ENCODE measurements at regions not wholly inside any gene's neighbourhood (a gene's known extent, or its start where the extent isn't known, plus 50 kb on each side); places are given as distances from the start of the nearest gene placed in this dataset.

- dilution Hi-C loops (cut with MboI; ENCODE audit: extremely low pct_ligation_motif_present, low sequenced_read_pairs), result no loop called here
- Histone ChIP-seq H3K9ac (replicated peaks; ENCODE audit: extremely low read depth, insufficient read depth, low read length) (no peak overlapping the region), H3K4me3 (replicated peaks in 1 of 3; ENCODE audit: insufficient read depth in 1 of 3, low read depth in 1 of 3, low read length in 3 of 3) (no peak overlapping the region), H3K9me1 (replicated peaks; ENCODE audit: control insufficient read depth, extremely low read depth, insufficient read depth, low read length) (no peaks in the 10 kb centered on the region), H4K20me1 (replicated peaks; ENCODE audit: control insufficient read depth, extremely low read depth, insufficient read depth, low read length) (no peaks in the 10 kb centered on the region), H3K27ac (ENCODE audit: insufficient read depth, low read depth, low read length) (no peak overlapping the region), H3K27me3 (ENCODE audit: control insufficient read depth in 2 of 2, insufficient read depth in 2 of 2, low read length in 2 of 2) (no peaks in the 10 kb centered on the region), H3K4me2 (ENCODE audit: insufficient read depth, low read length) (no peak overlapping the region), H3K4me1 (ENCODE audit: control insufficient read depth, extremely low read depth, insufficient read depth, low read length) (no peaks in the 10 kb centered on the region), H3K9me3 (replicated peaks; ENCODE audit: control insufficient read depth, insufficient read depth, low read length) (no peaks in the 10 kb centered on the region), H3K36me3 (ENCODE audit: control insufficient read depth in 2 of 2, extremely low read depth in 1 of 2, insufficient read depth in 2 of 2, low read length in 2 of 2) (no peaks in the 10 kb centered on the region), H3K79me2 (ENCODE audit: control insufficient read depth, insufficient read depth, low read length) (no peaks in the 10 kb centered on the region), H2AFZ (ENCODE audit: low read depth, low read length) (no peak overlapping the region)
- intact Hi-C loops (cut with micrococcal nuclease), result no loop called here
- no peak for DNase-seq (ENCODE audit: low read depth, low spot score)
- no peak for FAIRE-seq
- POLR2A ChIA-PET, result no interaction called here
- TF ChIP-seq POLR2A (IDR thresholded peaks at IDR 0.05; ENCODE audit: low read depth, low read length), result no peak
- TF ChIP-seq FOS (IDR thresholded peaks at IDR 0.05; ENCODE audit: borderline replicate concordance, insufficient read depth, low read length), result no peak
- TF ChIP-seq EZH2 (IDR thresholded peaks at IDR 0.05; ENCODE audit: borderline replicate concordance, low read depth, low read length, severe bottlenecking), result no peak
- TF ChIP-seq MAX (IDR thresholded peaks at IDR 0.05; ENCODE audit: insufficient read depth, insufficient read length), result no peak
- TF ChIP-seq CTCF (IDR thresholded peaks at IDR 0.05; ENCODE audit: extremely low read depth in 1 of 2, insufficient read depth in 1 of 2, low read depth in 1 of 2, low read length in 2 of 2), result no peak
- no TSS peak for BruUV-seq (replicated peaks)
- CTCF ChIA-PET, result no interaction called here
Measured at GRCh38 chr3:5290915-5291314, 103.4 kb downstream of the EDEM1 start.

GRCh38 chr3:5292512-5292911 lies 105.0 kb downstream of the EDEM1 start:
- no peak for FAIRE-seq
- Histone ChIP-seq H3K79me2 (ENCODE audit: control insufficient read depth, insufficient read depth, low read length) (no peaks in the 10 kb centered on the region), H3K4me3 (replicated peaks in 1 of 3; ENCODE audit: insufficient read depth in 1 of 3, low read depth in 1 of 3, low read length in 3 of 3) (no peak overlapping the region), H3K9ac (replicated peaks; ENCODE audit: extremely low read depth, insufficient read depth, low read length) (no peak overlapping the region), H2AFZ (ENCODE audit: low read depth, low read length) (no peak overlapping the region), H3K27ac (ENCODE audit: insufficient read depth, low read depth, low read length) (no peak overlapping the region), H3K36me3 (ENCODE audit: control insufficient read depth in 2 of 2, extremely low read depth in 1 of 2, insufficient read depth in 2 of 2, low read length in 2 of 2) (no peaks in the 10 kb centered on the region), H3K27me3 (ENCODE audit: control insufficient read depth in 2 of 2, insufficient read depth in 2 of 2, low read length in 2 of 2) (no peaks in the 10 kb centered on the region), H3K9me1 (replicated peaks; ENCODE audit: control insufficient read depth, extremely low read depth, insufficient read depth, low read length) (no peaks in the 10 kb centered on the region), H3K9me3 (replicated peaks; ENCODE audit: control insufficient read depth, insufficient read depth, low read length) (no peaks in the 10 kb centered on the region), H3K4me2 (ENCODE audit: insufficient read depth, low read length) (no peak overlapping the region), H3K4me1 (ENCODE audit: control insufficient read depth, extremely low read depth, insufficient read depth, low read length) (no peaks in the 10 kb centered on the region), H4K20me1 (replicated peaks; ENCODE audit: control insufficient read depth, extremely low read depth, insufficient read depth, low read length) (no peaks in the 10 kb centered on the region)
- TF ChIP-seq POLR2AphosphoS5 (IDR thresholded peaks at IDR 0.05; ENCODE audit: insufficient read depth, low read depth, low read length) (no peak), EZH2 (IDR thresholded peaks at IDR 0.05; ENCODE audit: borderline replicate concordance, low read depth, low read length, severe bottlenecking) (no peak), GATA2 (IDR thresholded peaks at IDR 0.05; ENCODE audit: insufficient read depth, insufficient read length, low read depth, low read length) (no peak), MYC (IDR thresholded peaks at IDR 0.05; ENCODE audit: low read depth, low read length) (no peak), POLR2A (IDR thresholded peaks at IDR 0.05; ENCODE audit: low read depth, low read length) (no peak), FOS (IDR thresholded peaks at IDR 0.05; ENCODE audit: borderline replicate concordance, insufficient read depth, low read length) (no peak), MAX (IDR thresholded peaks at IDR 0.05; ENCODE audit: insufficient read depth, insufficient read length) (no peak), CTCF (IDR thresholded peaks at IDR 0.05; ENCODE audit: extremely low read depth in 1 of 2, insufficient read depth in 1 of 2, low read depth in 1 of 2, low read length in 2 of 2) (no peak), JUN (IDR thresholded peaks at IDR 0.05; ENCODE audit: borderline replicate concordance, insufficient read depth, insufficient read length, low read depth) (no peak)
- dilution Hi-C loops (cut with MboI; ENCODE audit: extremely low pct_ligation_motif_present, low sequenced_read_pairs), result no loop called here
- ChIA-PET POLR2A (interaction anchor here (0.7 kb wide), 1 partner anchor 656 kb away, joined by 3 read pairs; no protein-coding TSS in a partner anchor), CTCF (no interaction called here)
- no peak for DNase-seq (ENCODE audit: low read depth, low spot score)
- intact Hi-C loops (cut with micrococcal nuclease), result no loop called here
- no TSS peak for BruUV-seq (replicated peaks)

All from endothelial cell of umbilical vein (primary cell).